K562 (cell line): ENCODE measurements at regions not wholly inside any gene's neighbourhood (a gene's known extent, or its start where the extent isn't known, plus 50 kb on each side); places are given as distances from the start of the nearest gene placed in this dataset.

ENCODE experiments used
- ATF7 ChIP-seq: fragments of 450-650 bp; IDR thresholded peaks from 2 replicates; pipeline ENCODE4 v1.7.1; 2014; ENCODE audit warnings: mild to moderate bottlenecking, moderate library complexity
- CTCFL ChIP-seq: IDR thresholded peaks from 2 replicates; pipeline ENCODE4 v1.6.1; 2011; ENCODE audit warnings: borderline replicate concordance, low read depth, mild to moderate bottlenecking, moderate library complexity, low read length; ENCODE audit not compliant: insufficient read depth, poor library complexity, severe bottlenecking
- DNMT1 ChIP-seq: fragments of 450-650 bp; IDR thresholded peaks from 2 replicates; pipeline ENCODE4 v1.6.1; 2016; ENCODE audit warnings: antibody characterized with exemption, mild to moderate bottlenecking
- GABPB2 ChIP-seq: fragments of 250-450 bp; sonication (Bioruptor Pico); conservative IDR thresholded peaks from 2 replicates; pipeline ENCODE4 v1.5.1; 2021; ENCODE audit warnings: mild to moderate bottlenecking
- HNRNPL ChIP-seq: fragments of 200-400 bp; formaldehyde crosslinking; IDR thresholded peaks from 2 replicates; pipeline ENCODE4 v1.6.1; 2017; ENCODE audit warnings: low read depth, mild to moderate bottlenecking, low read length
- MAX ChIP-seq: sonication (generic); formaldehyde crosslinking; IDR thresholded peaks from 2 replicates; pipeline ENCODE4 v1.9.0; 2022; ENCODE audit warnings: mild to moderate bottlenecking, missing genetic modification reagents
- PKNOX1 ChIP-seq: fragments of 450-650 bp; IDR thresholded peaks from 2 replicates; pipeline ENCODE4 v1.6.1; 2016
- RB1 ChIP-seq: fragments of 450-650 bp; IDR thresholded peaks from 2 replicates; pipeline ENCODE4 v1.6.1; 2017; ENCODE audit warnings: low read depth, mild to moderate bottlenecking
- RUNX1 ChIP-seq: sonication (generic); IDR thresholded peaks from 2 replicates; pipeline ENCODE4 v1.6.1; 2016; ENCODE audit warnings: antibody characterized with exemption, low read depth
- SMARCB1 ChIP-seq: IDR thresholded peaks from 2 replicates; pipeline ENCODE4 v1.6.1; 2011; ENCODE audit warnings: improper control_type of control experiment, low read depth; ENCODE audit not compliant: insufficient read length
- TAL1 ChIP-seq: fragments of 450-650 bp; IDR thresholded peaks from 2 replicates; pipeline ENCODE4 v1.6.1; 2016; ENCODE audit warnings: mild to moderate bottlenecking
- TCF7 ChIP-seq: sonication (generic); IDR thresholded peaks from 2 replicates; pipeline ENCODE4 v1.6.1; 2016; ENCODE audit warnings: antibody characterized with exemption, borderline replicate concordance
- TFAP4 ChIP-seq: sonication (generic); formaldehyde crosslinking; IDR thresholded peaks from 2 replicates; pipeline ENCODE4 v1.8.0; 2022; ENCODE audit warnings: missing genetic modification reagents, mild to moderate bottlenecking, moderate library complexity, borderline replicate concordance
- TFE3 ChIP-seq: fragments of 450-650 bp; formaldehyde crosslinking; IDR thresholded peaks from 2 replicates; pipeline ENCODE4 v1.4.0; 2020; ENCODE audit warnings: mild to moderate bottlenecking, mixed read lengths
- ZNF174 ChIP-seq: fragments of 250-450 bp; sonication (Bioruptor Pico); IDR thresholded peaks from 2 replicates; pipeline ENCODE4 v1.4.0; 2020; ENCODE audit warnings: mild to moderate bottlenecking
- ZNF76 ChIP-seq: fragments of 250-450 bp; sonication (Bioruptor Pico); IDR thresholded peaks from 2 replicates; pipeline ENCODE4 v1.4.0; 2020; ENCODE audit warnings: mild to moderate bottlenecking, moderate library complexity, borderline replicate concordance
- ZZZ3 ChIP-seq: fragments of 450-650 bp; IDR thresholded peaks from 2 replicates; pipeline ENCODE4 v1.6.1; 2016; ENCODE audit warnings: antibody characterized with exemption, mild to moderate bottlenecking, moderate library complexity

- TF ChIP-seq ZNF76 (CRISPR knock-in tag) = no peak
- TF ChIP-seq TFAP4 (CRISPR knock-in tag) = peak; percentile 56; the same call in 1 of the 2 replicates
- no peak for TF ChIP-seq MAX
- TF ChIP-seq TFE3 = no peak
- no peak for TF ChIP-seq ATF7
- no peak for TF ChIP-seq TAL1
- no peak for TF ChIP-seq RUNX1
- no peak for TF ChIP-seq CTCFL
- TF ChIP-seq TCF7 = no peak
- no peak for TF ChIP-seq DNMT1
- TF ChIP-seq HNRNPL = no peak
- no peak for TF ChIP-seq GABPB2 (CRISPR knock-in tag)
- TF ChIP-seq SMARCB1 = no peak
- TF ChIP-seq RB1 = no peak
- peak; percentile 46; the same call in 1 of the 2 replicates for TF ChIP-seq PKNOX1
- no peak for TF ChIP-seq ZZZ3
- TF ChIP-seq ZNF174 (CRISPR knock-in tag) = no peak
These were observed 134.2 kb upstream of the CIBAR2 start (continued) for GRCh38 chr16:85246473-85246872.
